ENCODE measurements at regions not wholly inside any gene's neighbourhood (a gene's known extent, or its start where the extent isn't known, plus 50 kb on each side); places are given as distances from the start of the nearest gene placed in this dataset.
"Not testable (repeated sequence)": the region's sequence is repeated elsewhere in the genome, so short reads cannot be mapped to it uniquely, and the experiment has no call there.

GRCh38 chr2:16031058-16031847, 90.9 kb downstream of the MYCN start:
- H3K4me3 ChIP-seq (ENCODE audit: low read depth, low read length), result no peak overlapping the region
- TF ChIP-seq CTCF (IDR thresholded peaks at IDR 0.05; ENCODE audit: low read depth, low read length, missing control alignments), result no peak
- no peak for DNase-seq (ENCODE audit: low read depth)

GRCh38 chr2:16030206-16031057, 90.1 kb downstream of the MYCN start:
- no peak for TF ChIP-seq CTCF (IDR thresholded peaks at IDR 0.05; ENCODE audit: low read depth, low read length, missing control alignments)

GRCh38 chr2:16028644-16029043, 88.3 kb downstream of the MYCN start:
- no peak for DNase-seq (ENCODE audit: low read depth)
- TF ChIP-seq CTCF (IDR thresholded peaks at IDR 0.05; ENCODE audit: low read depth, low read length, missing control alignments), result no peak
- H3K4me3 ChIP-seq (ENCODE audit: low read depth, low read length), result no peak overlapping the region

More at GRCh38 chr2:16030206-16031057, 90.1 kb downstream of the MYCN start:
- H3K4me3 ChIP-seq (ENCODE audit: low read depth, low read length), result no peak overlapping the region
- no peak for DNase-seq (ENCODE audit: low read depth)

- no peak overlapping the region for H3K4me3 ChIP-seq (ENCODE audit: low read depth, low read length)
Observed at GRCh38 chr2:16026816-16027501, 86.6 kb downstream of the MYCN start.

GRCh38 chr2:16025876-16026640, 85.7 kb downstream of the MYCN start:
- DNase-seq (ENCODE audit: low read depth), result no peak
- H3K4me3 ChIP-seq (ENCODE audit: low read depth, low read length), result no peak overlapping the region
- no peak for TF ChIP-seq CTCF (IDR thresholded peaks at IDR 0.05; ENCODE audit: low read depth, low read length, missing control alignments)

More at GRCh38 chr2:16026816-16027501, 86.6 kb downstream of the MYCN start:
- TF ChIP-seq CTCF (IDR thresholded peaks at IDR 0.05; ENCODE audit: low read depth, low read length, missing control alignments), result no peak
- no peak for DNase-seq (ENCODE audit: low read depth)

GRCh38 chr2:16025211-16025875, 85.0 kb downstream of the MYCN start:
- no peak overlapping the region for H3K4me3 ChIP-seq (ENCODE audit: low read depth, low read length)
- no peak for TF ChIP-seq CTCF (IDR thresholded peaks at IDR 0.05; ENCODE audit: low read depth, low read length, missing control alignments)
- no peak for DNase-seq (ENCODE audit: low read depth)

GRCh38 chr2:16024628-16025027, 84.3 kb downstream of the MYCN start:
- DNase-seq (ENCODE audit: low read depth); H3K4me3 ChIP-seq (ENCODE audit: low read depth, low read length): not testable (repeated sequence)

Measured in GM12864 (cell line).